MM.1S (cell line): ENCODE measurements at regions not wholly inside any gene's neighbourhood (a gene's known extent, or its start where the extent isn't known, plus 50 kb on each side); places are given as distances from the start of the nearest gene placed in this dataset.

Experiments used
- DNase-seq: peaks from one replicate; pipeline ENCODE4 v3.0.0-alpha.2; 2015
- H2AFZ ChIP-seq: fragments of 300-600 bp; sonication (generic); 2 replicates; pipeline ENCODE4 v1.6.0; 2016; ENCODE audit warnings: antibody characterized with exemption, low read length
- H3F3A ChIP-seq: fragments of 300-600 bp; sonication (generic); 2 replicates; pipeline ENCODE4 v1.6.1; 2016; ENCODE audit warnings: mild to moderate bottlenecking, antibody characterized with exemption, low read length, moderate library complexity, mixed read lengths; ENCODE audit not compliant: insufficient read depth
- H3K27ac ChIP-seq: fragments of 300-600 bp; sonication (generic); 2 replicates; pipeline ENCODE4 v1.5.1; 2016; ENCODE audit warnings: mild to moderate bottlenecking, low read length
- H3K27me3 ChIP-seq: fragments of 300-600 bp; sonication (generic); replicated peaks from 2 replicates; pipeline ENCODE4 v1.6.0; 2016; ENCODE audit warnings: low read length; ENCODE audit not compliant: insufficient read depth
- H3K36me3 ChIP-seq: fragments of 300-600 bp; sonication (generic); replicated peaks from 2 replicates; pipeline ENCODE4 v1.6.1; 2016; ENCODE audit warnings: mild to moderate bottlenecking, low read length, mixed read lengths; ENCODE audit not compliant: insufficient read depth
- H3K4me1 ChIP-seq: fragments of 300-600 bp; sonication (generic); 2 replicates; pipeline ENCODE4 v1.6.1; 2016; ENCODE audit warnings: low read length, mixed read lengths
- H3K4me2 ChIP-seq: fragments of 300-600 bp; sonication (generic); 2 replicates; pipeline ENCODE4 v1.6.0; 2016; ENCODE audit warnings: low read depth, low read length
- H3K4me3 ChIP-seq: fragments of 300-600 bp; sonication (generic); 2 replicates; pipeline ENCODE4 v1.5.1; 2016; ENCODE audit warnings: low read length, mixed read lengths
- H3K79me2 ChIP-seq: fragments of 300-600 bp; sonication (generic); 2 replicates; pipeline ENCODE4 v1.6.1; 2016; ENCODE audit warnings: mixed run types, low read length, mixed read lengths
- H3K9ac ChIP-seq: fragments of 300-600 bp; sonication (generic); 2 replicates; pipeline ENCODE4 v1.6.1; 2016; ENCODE audit warnings: low read length, mixed read lengths
- H3K9me2 ChIP-seq: fragments of 300-600 bp; sonication (generic); replicated peaks from 2 replicates; pipeline ENCODE4 v1.6.1; 2016; ENCODE audit warnings: mild to moderate bottlenecking, low read length, mixed read lengths; ENCODE audit not compliant: insufficient read depth
- H3K9me3 ChIP-seq: fragments of 300-600 bp; sonication (generic); replicated peaks from 2 replicates; pipeline ENCODE4 v1.6.1; 2016; ENCODE audit warnings: mild to moderate bottlenecking, low read length, mixed read lengths; ENCODE audit not compliant: insufficient read depth
- H4K20me1 ChIP-seq: fragments of 300-600 bp; sonication (generic); 2 replicates; pipeline ENCODE4 v1.6.1; 2016; ENCODE audit warnings: mild to moderate bottlenecking, low read length, moderate library complexity, mixed read lengths; ENCODE audit not compliant: insufficient read depth
- CTCF ChIP-seq: fragments of 300-600 bp; sonication (generic); IDR thresholded peaks from 2 replicates; pipeline ENCODE4 v1.5.1; 2016; ENCODE audit warnings: antibody characterized with exemption, low read length, mixed read lengths
- EZH2 ChIP-seq: fragments of 300-600 bp; sonication (generic); optimal IDR thresholded peaks from 2 replicates; pipeline ENCODE3; 2017; ENCODE audit warnings: low read depth, mild to moderate bottlenecking, antibody characterized with exemption, low read length, mixed read lengths
- EZH2phosphoT487 ChIP-seq: fragments of 300-600 bp; sonication (generic); IDR thresholded peaks from 2 replicates; pipeline ENCODE4 v1.6.1; 2018; ENCODE audit warnings: antibody characterized with exemption, low read length

- Histone ChIP-seq H3K9ac (no peak overlapping the region), H3K4me3 (no peak overlapping the region), H3F3A (no peaks in the 10 kb centered on the region), H3K79me2 (no peaks in the 10 kb centered on the region), H3K36me3 (no peaks in the 10 kb centered on the region), H3K27ac (no peak overlapping the region), H3K9me3 (no peaks in the 10 kb centered on the region), H2AFZ (no peak overlapping the region), H3K4me2 (no peak overlapping the region), H3K4me1 (no peaks in the 10 kb centered on the region), H4K20me1 (no peaks in the 10 kb centered on the region), H3K9me2 (no peaks in the 10 kb centered on the region), H3K27me3 (no peaks in the 10 kb centered on the region)
- TF ChIP-seq EZH2phosphoT487 (no peak), EZH2 (no peak), CTCF (no peak)
- no peak for DNase-seq
Observed at GRCh38 chr2:42850016-42850805, 57.8 kb upstream of the HAAO start.

- Histone ChIP-seq H3K9ac (no peak overlapping the region), H3K36me3 (no peaks in the 10 kb centered on the region), H3K9me3 (no peaks in the 10 kb centered on the region), H2AFZ (no peak overlapping the region), H3K4me2 (no peak overlapping the region), H3K27ac (no peak overlapping the region), H3K4me1 (no peaks in the 10 kb centered on the region), H3F3A (no peaks in the 10 kb centered on the region), H3K27me3 (no peaks in the 10 kb centered on the region), H4K20me1 (no peaks in the 10 kb centered on the region), H3K9me2 (no peaks in the 10 kb centered on the region), H3K79me2 (no peaks in the 10 kb centered on the region), H3K4me3 (no peak overlapping the region)
- TF ChIP-seq EZH2phosphoT487, result no peak
- no peak for TF ChIP-seq CTCF
- no peak for TF ChIP-seq EZH2
- no peak for DNase-seq
Observed at GRCh38 chr2:42849311-42849710, 56.9 kb upstream of the HAAO start.

GRCh38 chr2:42848726-42849290, 56.4 kb upstream of the HAAO start:
- Histone ChIP-seq H3K4me1 (no peaks in the 10 kb centered on the region), H3K4me2 (no peak overlapping the region), H3K79me2 (no peaks in the 10 kb centered on the region), H3K27ac (no peak overlapping the region), H2AFZ (no peak overlapping the region), H3K4me3 (no peak overlapping the region), H4K20me1 (no peaks in the 10 kb centered on the region), H3K9me2 (no peaks in the 10 kb centered on the region), H3K36me3 (no peaks in the 10 kb centered on the region), H3K9ac (no peak overlapping the region), H3F3A (no peaks in the 10 kb centered on the region), H3K27me3 (no peaks in the 10 kb centered on the region), H3K9me3 (no peaks in the 10 kb centered on the region)
- no peak for DNase-seq
- TF ChIP-seq CTCF, result no peak
- no peak for TF ChIP-seq EZH2
- TF ChIP-seq EZH2phosphoT487, result no peak
